ENCODE measurements at regions not wholly inside any gene's neighbourhood (a gene's known extent, or its start where the extent isn't known, plus 50 kb on each side); places are given as distances from the start of the nearest gene placed in this dataset.
A peak's percentile ranks its signal among the peaks of the same experiment; 100 is the strongest.
"Not testable (repeated sequence)": the region's sequence is repeated elsewhere in the genome, so short reads cannot be mapped to it uniquely, and the experiment has no call there.

DNA sequence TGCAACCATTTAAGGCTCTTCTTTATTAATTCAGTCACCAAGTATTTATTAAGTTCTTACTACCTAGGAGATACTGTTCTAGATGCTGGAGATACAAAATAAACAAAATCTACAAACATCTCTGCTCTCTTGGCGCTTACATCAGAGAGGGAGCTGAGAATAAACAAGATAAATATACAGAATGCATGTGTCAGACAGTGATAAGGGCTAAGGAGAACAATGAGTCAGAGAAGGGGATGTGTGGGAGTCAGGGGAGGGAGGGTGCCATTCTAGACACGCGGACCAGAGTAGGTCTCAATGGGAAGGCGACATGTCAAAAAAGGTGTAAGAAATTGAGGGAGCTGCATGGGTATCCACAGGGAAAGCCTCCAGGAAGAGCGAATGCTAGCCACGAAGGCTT is 393.2 kb downstream of the RWDD3 start:
- DNase-seq = no peak

DNA sequence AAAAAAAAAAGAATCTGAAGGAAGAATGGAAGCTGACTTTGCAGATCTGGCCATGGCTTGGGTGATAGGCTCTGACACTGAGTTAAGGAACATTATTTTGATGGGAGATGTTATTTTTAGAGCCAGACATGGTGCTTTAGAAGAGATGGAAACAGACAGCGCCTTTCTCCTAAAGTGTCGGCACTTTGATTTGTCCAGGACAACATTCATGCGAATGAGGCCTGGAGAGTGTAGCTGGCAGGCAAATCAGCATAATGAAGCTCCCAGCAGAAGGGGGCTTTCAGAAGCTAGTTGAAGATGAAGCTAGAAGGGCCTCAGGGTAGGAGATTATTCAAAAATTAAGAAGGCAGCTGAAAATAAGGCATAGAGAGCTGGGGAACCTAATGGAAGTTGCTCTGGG is 397.7 kb downstream of the RWDD3 start:
- DNase-seq = no peak

- no peak for DNase-seq
Measured at GRCh38 chr1:95635811-95636210, 401.8 kb downstream of the RWDD3 start.

GRCh38 chr1:95636897-95637296 is 402.9 kb downstream of the RWDD3 start:
- DNase-seq = no peak

- DNase-seq = peak; percentile 81
Measured at GRCh38 chr1:95640746-95641145, 406.7 kb downstream of the RWDD3 start.

DNA sequence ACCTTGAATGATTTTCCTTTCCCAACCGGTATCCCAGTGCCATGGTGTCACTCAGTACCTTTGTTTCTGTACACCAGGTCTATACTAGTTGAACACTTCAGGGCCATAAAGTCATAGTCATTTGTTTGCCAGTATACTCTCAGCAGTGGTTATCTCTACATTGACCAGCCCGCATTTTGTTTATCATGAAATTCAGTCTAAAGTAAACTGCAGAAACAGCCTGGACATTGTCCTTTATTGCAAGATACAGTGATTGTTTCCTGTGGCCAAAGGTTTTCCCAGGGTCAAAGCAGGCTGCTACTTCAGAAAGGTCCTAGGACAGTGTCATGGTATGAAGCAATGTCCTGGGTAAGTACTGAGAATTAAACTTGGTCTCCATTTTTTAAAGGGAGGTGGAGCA is 407.4 kb downstream of the RWDD3 start:
- DNase-seq = no peak

DNA sequence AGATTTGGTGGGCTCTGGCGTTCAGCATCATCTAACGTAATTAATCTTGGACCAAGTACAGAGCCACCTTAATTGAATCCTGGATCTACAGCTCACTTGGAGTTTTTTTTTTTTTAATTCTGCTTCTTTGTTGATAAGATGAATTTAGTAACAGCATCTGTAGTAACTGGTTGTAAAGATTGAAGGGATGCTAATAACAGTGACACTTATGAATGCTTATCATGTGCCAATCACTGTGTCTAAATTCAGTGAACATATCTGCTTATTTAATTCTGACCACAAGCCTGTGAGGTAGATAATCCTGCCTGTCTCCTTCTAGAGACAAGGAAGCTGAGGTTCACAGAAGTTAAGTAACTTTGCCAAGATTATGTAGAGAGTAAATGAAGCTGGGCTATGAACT is 408.0 kb downstream of the RWDD3 start:
- DNase-seq = no peak

DNA sequence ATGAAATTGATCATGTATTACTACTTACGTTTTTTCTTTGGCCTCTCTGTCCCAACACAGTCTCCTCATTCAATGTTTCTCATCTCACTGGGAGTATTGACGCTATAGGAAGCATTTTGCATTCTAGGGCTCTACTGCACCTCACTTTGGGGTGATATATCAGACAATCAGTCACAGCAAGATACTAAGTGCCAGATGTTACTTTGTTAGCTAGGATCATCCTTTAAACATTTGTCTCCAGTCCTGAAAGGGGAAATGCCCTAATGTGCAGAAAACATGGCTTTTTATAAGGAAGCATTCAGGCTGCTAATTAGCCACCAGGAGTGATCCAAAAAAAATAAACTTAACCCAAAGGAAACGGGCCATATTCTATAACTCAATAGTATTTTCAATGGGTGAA is 409.1 kb downstream of the RWDD3 start:
- no peak for DNase-seq

DNA sequence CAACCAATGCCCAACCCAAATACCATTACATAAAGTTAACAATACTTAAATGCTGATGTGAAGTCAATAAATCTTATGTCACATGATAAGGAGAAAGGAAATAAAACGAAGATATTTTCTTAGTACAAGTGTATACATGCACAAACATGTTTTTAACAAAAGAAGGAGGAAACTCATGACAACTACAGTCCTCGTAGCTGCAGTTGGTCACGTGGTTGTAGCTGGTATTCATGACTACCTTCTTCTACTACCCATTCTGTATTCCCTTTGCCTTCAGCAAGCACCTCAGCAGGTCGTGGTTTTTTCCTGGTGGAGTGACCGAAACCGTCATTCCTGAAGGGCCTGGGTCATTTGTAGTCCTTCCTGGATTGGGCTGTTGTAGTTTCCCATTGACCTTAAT is 411.1 kb downstream of the RWDD3 start:
- not testable (repeated sequence) for DNase-seq

- no peak for DNase-seq
Measured at GRCh38 chr1:95650631-95651030, 416.6 kb downstream of the RWDD3 start.

DNA sequence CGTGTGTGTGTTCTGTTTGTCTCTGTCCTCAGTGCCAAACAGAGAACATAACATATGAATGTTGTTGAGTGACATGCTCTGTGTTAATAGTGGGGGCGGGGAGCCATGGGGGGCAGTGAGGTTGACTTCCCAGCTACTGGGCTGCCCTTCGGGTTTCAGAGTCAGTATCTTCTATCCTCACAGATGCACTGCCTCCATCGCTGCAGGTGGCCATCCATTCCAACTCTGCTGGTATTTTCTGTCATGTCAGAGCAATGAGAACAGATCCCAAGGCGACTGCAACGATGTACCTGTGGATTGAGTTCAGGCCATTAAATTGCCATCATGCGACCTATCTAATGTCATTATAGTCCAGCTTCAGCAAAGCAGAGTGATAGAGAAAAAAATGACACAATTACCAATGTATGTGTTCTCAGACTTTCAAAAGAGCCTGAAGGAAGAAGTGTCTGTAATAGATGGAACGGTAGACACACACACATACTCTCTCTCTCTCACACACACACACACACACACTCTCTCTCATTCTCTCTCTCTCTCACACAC is 418.5 kb downstream of the RWDD3 start:
- no peak for DNase-seq

GRCh38 chr1:95653618-95654017 is 419.6 kb downstream of the RWDD3 start:
- DNase-seq = no peak

GRCh38 chr1:95655321-95656020 is 421.5 kb downstream of the RWDD3 start:
- DNase-seq = no peak

- no peak for DNase-seq
Measured at GRCh38 chr1:95657248-95657647, 423.2 kb downstream of the RWDD3 start.

GRCh38 chr1:95659166-95659565 is 425.2 kb downstream of the RWDD3 start:
- no peak for DNase-seq

DNA sequence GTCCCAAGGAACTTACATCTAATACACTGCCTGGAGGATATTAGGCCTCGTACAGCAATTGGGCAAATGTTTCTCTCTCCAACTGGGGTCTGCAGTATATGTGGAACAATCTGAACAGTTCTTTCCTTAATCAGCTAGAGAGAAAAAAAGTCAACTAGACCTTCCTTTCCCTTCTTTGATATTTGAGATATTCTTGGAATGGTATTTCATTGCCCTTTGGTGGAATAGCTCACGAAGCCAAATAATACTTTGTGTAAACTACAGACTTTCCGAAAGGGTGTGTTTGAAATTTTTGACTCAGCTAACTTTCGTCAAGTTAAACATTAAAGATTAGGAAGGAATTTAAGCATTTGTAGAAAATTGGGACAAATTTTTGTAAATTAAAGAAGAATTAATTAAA is 425.6 kb downstream of the RWDD3 start:
- DNase-seq = no peak

DNA sequence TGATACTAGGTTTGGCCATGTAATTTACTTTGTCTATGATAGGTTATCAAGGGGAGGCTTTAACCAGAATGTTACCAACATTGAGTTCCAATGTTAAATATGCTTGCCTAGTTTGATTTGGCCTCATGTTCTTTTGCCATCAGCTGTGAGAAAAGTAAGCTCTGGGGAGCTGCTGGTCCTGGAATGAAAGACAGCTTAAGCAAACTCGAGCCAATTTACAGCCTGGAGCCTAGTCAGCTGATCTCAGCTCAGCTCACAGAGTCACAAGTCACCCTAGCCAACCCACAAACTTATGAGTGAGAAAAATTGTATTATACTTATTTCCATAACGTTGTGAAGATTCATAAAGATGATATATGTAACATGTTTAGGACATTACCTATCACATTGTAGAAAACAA is 426.7 kb downstream of the RWDD3 start:
- DNase-seq = no peak

DNA sequence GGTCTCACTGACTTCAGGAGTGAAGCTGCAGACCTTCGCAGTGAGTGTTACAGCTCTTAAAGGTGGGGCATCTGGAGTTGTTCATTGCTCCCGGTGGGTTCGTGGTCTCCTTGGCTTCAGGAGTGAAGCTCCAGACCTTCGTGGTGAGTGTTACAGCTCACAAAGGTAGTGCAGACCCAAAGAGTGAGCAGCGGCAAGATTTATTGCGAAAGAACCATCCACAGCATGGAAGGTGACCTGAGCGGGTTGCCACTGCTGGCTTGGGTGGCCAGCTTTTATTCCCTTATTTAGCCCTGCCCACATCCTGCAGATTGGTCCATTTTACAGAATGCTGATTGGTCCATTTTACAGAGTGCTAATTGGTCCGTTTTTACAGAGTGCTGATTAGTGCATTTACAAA is 429.5 kb downstream of the RWDD3 start:
- DNase-seq = not testable (repeated sequence)

DNA sequence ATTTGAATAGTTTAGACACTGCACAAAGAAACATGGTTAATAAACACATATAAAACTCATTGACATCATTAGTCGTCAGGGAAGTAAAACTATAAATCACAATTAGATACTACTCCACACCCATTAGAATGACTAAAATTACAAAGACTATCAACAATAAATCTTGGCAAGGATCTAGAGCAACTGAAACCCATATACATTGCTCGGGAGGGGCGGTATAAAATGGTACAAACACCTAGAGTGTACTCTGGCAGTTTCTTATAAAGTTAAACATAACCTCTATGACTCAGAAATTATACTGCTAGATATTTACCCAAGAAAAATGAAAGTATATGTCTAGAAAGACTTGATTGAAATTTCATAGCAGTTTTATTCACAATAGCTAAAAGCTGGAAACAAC is 434.2 kb downstream of the RWDD3 start:
- DNase-seq = no peak

DNA sequence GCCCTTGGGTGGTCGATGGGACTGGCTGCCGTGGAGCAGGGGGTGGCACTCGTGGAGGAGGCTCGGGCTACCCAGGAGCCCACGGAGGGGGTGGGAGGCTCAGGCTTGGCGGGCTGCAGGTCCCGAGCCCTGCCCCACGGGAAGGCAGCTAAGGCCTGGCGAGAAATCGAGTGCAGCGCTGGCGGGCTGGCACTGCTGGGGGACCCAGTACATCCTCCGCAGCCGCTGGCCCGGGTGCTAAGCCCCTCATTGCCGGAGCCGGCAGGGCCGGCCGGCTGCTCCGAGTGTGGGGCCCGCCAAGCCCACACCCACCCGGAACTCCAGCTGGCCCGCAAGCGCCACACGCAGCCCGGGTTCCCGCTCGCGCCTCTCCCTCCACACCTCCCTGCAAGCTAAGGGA is 435.6 kb downstream of the RWDD3 start:
- not testable (repeated sequence) for DNase-seq

DNA sequence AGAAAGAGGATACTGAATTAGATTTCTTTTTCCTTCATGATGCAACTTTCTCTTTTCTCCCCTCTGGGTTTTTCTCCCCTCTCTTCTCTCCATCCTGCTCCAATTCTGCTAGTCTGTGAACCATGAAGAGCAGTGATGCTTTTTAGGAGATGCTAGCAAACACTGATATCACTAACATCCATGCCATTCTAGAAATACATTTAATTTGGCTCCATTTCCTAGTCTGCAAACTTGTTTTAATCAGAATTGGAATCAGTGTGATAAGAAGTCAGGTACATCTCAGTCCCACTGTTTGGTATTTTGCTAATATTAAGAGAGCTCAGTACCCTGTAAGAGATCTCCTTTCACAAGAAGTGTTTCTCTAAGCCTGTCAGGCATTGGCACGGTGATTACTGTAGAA is 437.1 kb downstream of the RWDD3 start:
- no peak for DNase-seq

DNA sequence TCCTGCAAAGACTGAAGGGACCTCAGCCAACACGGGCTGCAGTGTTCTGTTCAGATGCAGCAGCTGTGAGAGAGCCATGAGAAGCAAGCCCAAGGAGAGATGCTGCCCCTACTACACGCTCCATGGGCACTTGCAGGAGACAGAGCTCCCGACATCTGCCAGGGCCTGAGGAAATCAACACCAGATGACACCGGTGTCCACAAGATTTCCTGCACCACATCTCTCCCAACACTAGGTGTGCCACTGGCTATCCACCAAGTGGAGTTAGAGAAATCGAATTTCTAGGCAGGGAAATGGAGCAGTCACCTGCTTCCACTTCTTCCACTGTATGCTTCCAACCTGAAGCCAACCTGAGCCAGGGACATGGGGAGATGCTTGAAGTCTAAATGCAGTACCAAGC is 445.3 kb downstream of the RWDD3 start:
- no peak for DNase-seq

- peak; percentile 52 for DNase-seq
Measured at GRCh38 chr1:95685081-95685480, 451.1 kb downstream of the RWDD3 start.

GRCh38 chr1:95686217-95686616 is 452.2 kb downstream of the RWDD3 start:
- no peak for DNase-seq
